Fibroblast of lung (primary cell): ENCODE measurements at regions not wholly inside any gene's neighbourhood (a gene's known extent, or its start where the extent isn't known, plus 50 kb on each side); places are given as distances from the start of the nearest gene placed in this dataset.

Experiments used
- EZH2 ChIP-seq: IDR thresholded peaks from 2 replicates; pipeline ENCODE4 v1.5.1; 2012; ENCODE audit warnings: low read length, control low read depth, mild to moderate bottlenecking; ENCODE audit errors: missing control alignments
- TF ChIP-seq, protein P1 (sequence below), 2 donors: IDR thresholded peaks in 1 of 2; conservative IDR thresholded peaks in 1 of 2; 1 replicate in 1 of 2; 2 replicates in 1 of 2; pipeline ENCODE4 v1.5.1; 2011 to 2012; ENCODE audit warnings: low read length in 2 of 2, control low read depth in 1 of 2, inconsistent platforms in 1 of 2, low read depth in 1 of 2, mild to moderate bottlenecking in 1 of 2

DNA sequence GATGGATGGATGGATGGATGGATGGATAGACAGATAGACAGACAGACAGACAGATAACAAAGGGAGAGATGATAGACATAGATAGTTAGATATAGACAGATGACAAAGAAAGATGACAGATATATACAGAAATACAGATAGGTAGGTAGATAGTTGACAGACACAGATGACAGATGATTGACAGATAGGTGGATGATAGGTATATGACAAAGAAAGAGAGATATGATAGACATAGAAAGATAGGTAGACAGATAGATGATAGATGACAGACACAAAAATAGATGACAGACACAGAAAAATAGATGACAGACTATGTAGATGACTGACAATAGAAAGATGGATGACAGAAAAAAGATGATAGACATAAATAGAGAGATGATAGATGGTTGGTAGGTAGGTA, 200.0 kb upstream of the TAS2R1 start:
- TF ChIP-seq, protein P1, sequence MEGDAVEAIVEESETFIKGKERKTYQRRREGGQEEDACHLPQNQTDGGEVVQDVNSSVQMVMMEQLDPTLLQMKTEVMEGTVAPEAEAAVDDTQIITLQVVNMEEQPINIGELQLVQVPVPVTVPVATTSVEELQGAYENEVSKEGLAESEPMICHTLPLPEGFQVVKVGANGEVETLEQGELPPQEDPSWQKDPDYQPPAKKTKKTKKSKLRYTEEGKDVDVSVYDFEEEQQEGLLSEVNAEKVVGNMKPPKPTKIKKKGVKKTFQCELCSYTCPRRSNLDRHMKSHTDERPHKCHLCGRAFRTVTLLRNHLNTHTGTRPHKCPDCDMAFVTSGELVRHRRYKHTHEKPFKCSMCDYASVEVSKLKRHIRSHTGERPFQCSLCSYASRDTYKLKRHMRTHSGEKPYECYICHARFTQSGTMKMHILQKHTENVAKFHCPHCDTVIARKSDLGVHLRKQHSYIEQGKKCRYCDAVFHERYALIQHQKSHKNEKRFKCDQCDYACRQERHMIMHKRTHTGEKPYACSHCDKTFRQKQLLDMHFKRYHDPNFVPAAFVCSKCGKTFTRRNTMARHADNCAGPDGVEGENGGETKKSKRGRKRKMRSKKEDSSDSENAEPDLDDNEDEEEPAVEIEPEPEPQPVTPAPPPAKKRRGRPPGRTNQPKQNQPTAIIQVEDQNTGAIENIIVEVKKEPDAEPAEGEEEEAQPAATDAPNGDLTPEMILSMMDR (conservative IDR thresholded peaks at IDR 0.05 in 1 of 2, IDR thresholded peaks at IDR 0.05 in 1 of 2; ENCODE audit: low read depth in 1 of 2, low read length in 2 of 2): no peak
- no peak for TF ChIP-seq EZH2
